Smooth muscle cell (in vitro differentiated cells): ENCODE measurements at regions not wholly inside any gene's neighbourhood (a gene's known extent, or its start where the extent isn't known, plus 50 kb on each side); places are given as distances from the start of the nearest gene placed in this dataset.

ENCODE experiments used
- DNase-seq: peaks from one replicate; lab custom pipeline; 2025; ENCODE audit not compliant: unreplicated experiment; lab: John Stamatoyannopoulos, UW
- H2AFZ ChIP-seq: fragments of 200-600 bp; sonication (generic); 2 replicates; pipeline ENCODE4 v1.6.0; 2016; ENCODE audit warnings: antibody characterized with exemption, low read depth, mild to moderate bottlenecking
- H3F3A ChIP-seq: fragments of 200-600 bp; sonication (generic); 2 replicates; pipeline ENCODE4 v1.6.0; 2017; ENCODE audit warnings: antibody characterized with exemption, low read depth
- H3K27ac ChIP-seq: fragments of 200-600 bp; sonication (generic); 2 replicates; pipeline ENCODE4 v1.5.1; 2016; ENCODE audit warnings: low read depth, mild to moderate bottlenecking
- H3K27me3 ChIP-seq: fragments of 200-600 bp; sonication (generic); 2 replicates; pipeline ENCODE4 v1.6.1; 2016; ENCODE audit warnings: low read depth, mild to moderate bottlenecking
- H3K36me3 ChIP-seq: fragments of 200-600 bp; sonication (generic); 2 replicates; pipeline ENCODE4 v1.5.1; 2016; ENCODE audit warnings: low read depth
- H3K4me1 ChIP-seq: fragments of 200-600 bp; sonication (generic); 2 replicates; pipeline ENCODE4 v1.5.1; 2016; ENCODE audit warnings: low read depth
- H3K4me2 ChIP-seq: fragments of 200-600 bp; sonication (generic); 2 replicates; pipeline ENCODE4 v1.6.0; 2016; ENCODE audit warnings: mild to moderate bottlenecking
- H3K4me3 ChIP-seq: fragments of 200-600 bp; sonication (generic); 2 replicates; pipeline ENCODE4 v1.5.1; 2016; ENCODE audit warnings: mild to moderate bottlenecking
- H3K79me2 ChIP-seq: fragments of 200-600 bp; sonication (generic); 2 replicates; pipeline ENCODE4 v1.6.0; 2016; ENCODE audit warnings: low read depth, mild to moderate bottlenecking
- H3K9ac ChIP-seq: fragments of 200-600 bp; sonication (generic); 2 replicates; pipeline ENCODE4 v1.6.0; 2016; ENCODE audit warnings: low read depth
- H3K9me3 ChIP-seq: fragments of 200-600 bp; sonication (generic); replicated peaks from 2 replicates; pipeline ENCODE4 v1.5.1; 2016; ENCODE audit warnings: low read depth
- H4K20me1 ChIP-seq: fragments of 200-600 bp; sonication (generic); 2 replicates; pipeline ENCODE4 v1.6.0; 2016; ENCODE audit warnings: low read depth
- CTCF ChIP-seq: fragments of 200-600 bp; sonication (generic); IDR thresholded peaks from 2 replicates; pipeline ENCODE4 v1.5.1; 2017; ENCODE audit warnings: borderline replicate concordance, mild to moderate bottlenecking, antibody characterized with exemption; ENCODE audit not compliant: insufficient read depth, poor library complexity, severe bottlenecking
- WGBS: methylation state at CpG from one replicate; pipeline ENCODE4 v1.1.7; 2016; ENCODE audit warnings: low lambda C conversion rate; 5-methylcytosine and 5-hydroxymethylcytosine counted together

DNA sequence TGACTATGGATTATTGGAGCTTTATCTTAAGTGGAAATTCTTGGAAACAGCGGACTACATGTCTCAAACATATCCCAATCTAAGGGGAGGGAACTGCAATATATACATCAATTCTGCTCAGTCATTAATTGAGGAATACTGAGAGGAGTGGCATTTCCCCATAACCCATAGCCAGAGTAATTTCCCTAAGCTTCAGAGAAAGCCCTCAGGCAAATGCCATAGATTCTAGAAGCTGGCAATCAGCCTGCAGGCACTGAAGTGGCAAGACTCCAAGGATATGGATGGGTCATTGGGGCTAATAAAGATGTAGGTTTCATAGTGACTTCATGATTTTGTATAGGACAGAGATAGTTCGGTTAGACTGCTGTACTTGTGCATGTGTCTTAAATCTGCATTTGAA is 1960.5 kb upstream of the PIK3C3 start:
- no peak for TF ChIP-seq CTCF
- no peaks in the 10 kb centered on the region for H3K9me3 ChIP-seq

DNA sequence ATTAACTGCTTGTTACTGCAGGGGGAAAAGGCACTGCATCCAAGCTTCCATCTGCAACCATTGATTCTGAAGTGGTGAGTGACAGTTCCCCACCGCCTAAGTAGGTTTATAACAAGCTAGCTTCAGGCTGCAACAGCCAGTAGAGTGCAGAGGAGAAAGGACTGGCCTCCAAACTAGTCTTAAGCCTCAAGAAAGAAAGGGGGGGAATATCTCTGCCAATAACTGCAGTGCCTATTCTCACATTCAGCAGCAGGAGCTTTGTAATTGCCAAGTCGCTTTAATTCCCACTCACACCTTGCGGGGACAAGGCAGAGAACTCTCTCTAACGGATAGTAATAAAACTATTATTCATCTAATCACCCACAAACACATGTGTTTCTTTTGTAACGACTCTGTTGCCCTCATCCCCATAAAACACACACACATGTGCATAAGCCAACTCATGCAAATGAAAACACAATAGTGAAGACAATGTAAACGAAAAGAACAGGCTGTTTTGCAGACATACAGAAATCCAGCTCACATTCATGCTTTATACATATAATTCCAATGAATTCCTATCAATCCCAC is 1963.3 kb upstream of the PIK3C3 start:
- Histone ChIP-seq H3K4me1 (no peaks in the 10 kb centered on the region), H3K4me3 (no peak overlapping the region), H4K20me1 (no peaks in the 10 kb centered on the region), H3F3A (no peaks in the 10 kb centered on the region), H2AFZ (no peak overlapping the region), H3K27me3 (no peaks in the 10 kb centered on the region), H3K9me3 (no peaks in the 10 kb centered on the region), H3K36me3 (no peaks in the 10 kb centered on the region), H3K79me2 (no peaks in the 10 kb centered on the region), H3K27ac (no peak overlapping the region), H3K9ac (no peak overlapping the region), H3K4me2 (no peak overlapping the region)
- WGBS: 79% methylated on average over 6 of the region's 6 CpGs
- TF ChIP-seq CTCF: no peak
- DNase-seq: no peak

More for the DNA sequence above, 1960.5 kb upstream of the PIK3C3 start:
- Histone ChIP-seq H3K4me3 (no peak overlapping the region), H4K20me1 (no peaks in the 10 kb centered on the region), H3K4me1 (peaks cover 12% of the 10 kb centered on the region), H3F3A (no peaks in the 10 kb centered on the region), H2AFZ (no peak overlapping the region), H3K27me3 (no peaks in the 10 kb centered on the region), H3K36me3 (no peaks in the 10 kb centered on the region), H3K9ac (no peak overlapping the region), H3K79me2 (no peaks in the 10 kb centered on the region), H3K4me2 (no peak overlapping the region), H3K27ac (no peak overlapping the region)
- DNase-seq: no peak
- 89% methylated on average over 2 of the region's 2 CpGs for WGBS

- no peak for TF ChIP-seq CTCF
- Histone ChIP-seq H3F3A (no peaks in the 10 kb centered on the region), H3K4me3 (no peak overlapping the region), H3K4me2 (no peak overlapping the region), H3K27me3 (no peaks in the 10 kb centered on the region), H3K9ac (no peak overlapping the region), H3K4me1 (no peaks in the 10 kb centered on the region), H2AFZ (no peak overlapping the region), H3K36me3 (no peaks in the 10 kb centered on the region), H4K20me1 (no peaks in the 10 kb centered on the region), H3K79me2 (no peaks in the 10 kb centered on the region), H3K9me3 (no peaks in the 10 kb centered on the region), H3K27ac (no peak overlapping the region)
- no peak for DNase-seq
Measured at GRCh38 chr18:39990540-39990939, 1964.5 kb upstream of the PIK3C3 start.

DNA sequence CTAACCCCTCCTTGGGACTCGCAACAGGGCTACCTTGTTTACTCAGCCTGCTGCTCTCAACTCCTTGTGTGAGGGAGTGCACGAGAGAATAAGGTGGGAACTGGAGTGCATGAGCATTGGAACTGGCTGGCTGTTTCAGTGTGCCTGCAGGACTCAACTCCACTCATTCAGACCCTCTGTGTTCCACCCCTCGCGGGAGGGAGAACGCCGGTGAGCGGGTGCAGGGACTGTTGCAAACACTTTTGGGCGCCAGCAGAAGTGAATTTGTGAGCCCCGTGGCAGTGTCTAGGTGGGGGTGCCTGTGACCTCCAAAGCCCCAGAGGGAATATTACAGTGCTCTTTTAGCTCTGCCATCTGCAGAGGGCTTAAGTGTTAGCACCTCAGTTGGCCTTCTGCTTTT is 1978.3 kb upstream of the PIK3C3 start:
- Histone ChIP-seq H3K4me2 (no peak overlapping the region), H3K36me3 (no peaks in the 10 kb centered on the region), H3K27ac (no peak overlapping the region), H3K4me3 (no peak overlapping the region), H2AFZ (no peak overlapping the region), H3K9ac (no peak overlapping the region), H3F3A (no peaks in the 10 kb centered on the region), H3K4me1 (no peaks in the 10 kb centered on the region), H3K9me3 (no peaks in the 10 kb centered on the region), H3K79me2 (no peaks in the 10 kb centered on the region), H3K27me3 (no peaks in the 10 kb centered on the region), H4K20me1 (no peaks in the 10 kb centered on the region)
- TF ChIP-seq CTCF: no peak
- DNase-seq: no peak
- WGBS: 96% methylated on average over 9 of the region's 9 CpGs
